ENCODE measurements at regions not wholly inside any gene's neighbourhood (a gene's known extent, or its start where the extent isn't known, plus 50 kb on each side); places are given as distances from the start of the nearest gene placed in this dataset.
A peak's percentile ranks its signal among the peaks of the same experiment; 100 is the strongest.

DNA sequence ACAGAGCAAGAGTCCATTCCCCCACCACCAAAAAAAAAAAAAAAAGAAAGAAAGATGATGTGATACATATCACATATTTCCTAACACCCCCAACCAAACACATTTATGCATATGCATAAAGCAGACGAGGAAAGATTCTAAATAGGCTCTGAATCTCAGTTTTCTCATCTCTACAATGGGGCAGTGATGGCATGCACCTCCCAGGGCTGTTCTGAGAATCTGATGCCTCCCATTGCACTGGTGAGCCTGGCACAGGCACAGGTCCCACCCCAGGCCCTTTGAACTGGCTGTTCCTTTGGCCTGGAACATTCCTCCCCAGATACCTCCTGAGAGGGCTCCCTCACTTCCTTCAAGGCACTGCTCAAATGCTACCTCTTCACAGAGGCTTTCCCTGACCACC, 116.5 kb downstream of the C9orf50 start:
- no peak for DNase-seq

DNA sequence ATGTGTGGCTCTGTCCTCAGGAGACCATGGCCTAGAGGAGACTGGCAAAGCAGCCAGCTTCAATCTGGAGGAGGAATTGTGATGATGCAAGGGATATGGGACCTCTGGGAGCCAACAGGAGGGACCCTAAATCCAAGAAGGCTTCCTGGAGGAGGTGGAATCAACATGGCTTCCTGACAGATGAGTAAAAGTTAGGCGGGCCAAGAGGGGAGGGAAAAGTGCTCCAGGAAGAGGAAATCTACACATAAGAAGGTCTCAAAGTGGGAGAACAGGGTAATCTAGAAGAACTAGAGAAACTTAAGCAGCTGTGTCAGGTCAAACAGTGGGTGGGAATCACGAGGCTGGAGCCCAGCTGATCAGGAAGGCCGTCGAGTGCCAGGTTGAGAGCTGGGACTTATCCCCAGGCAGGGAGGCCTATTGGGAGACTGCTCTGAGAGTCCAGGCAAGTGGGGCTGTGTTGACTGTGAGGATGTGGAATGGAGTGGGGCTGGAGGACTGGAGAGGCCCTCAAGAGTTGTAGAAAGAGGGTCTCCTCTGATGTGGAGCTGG, 119.1 kb downstream of the C9orf50 start:
- DNase-seq, result no peak

DNA sequence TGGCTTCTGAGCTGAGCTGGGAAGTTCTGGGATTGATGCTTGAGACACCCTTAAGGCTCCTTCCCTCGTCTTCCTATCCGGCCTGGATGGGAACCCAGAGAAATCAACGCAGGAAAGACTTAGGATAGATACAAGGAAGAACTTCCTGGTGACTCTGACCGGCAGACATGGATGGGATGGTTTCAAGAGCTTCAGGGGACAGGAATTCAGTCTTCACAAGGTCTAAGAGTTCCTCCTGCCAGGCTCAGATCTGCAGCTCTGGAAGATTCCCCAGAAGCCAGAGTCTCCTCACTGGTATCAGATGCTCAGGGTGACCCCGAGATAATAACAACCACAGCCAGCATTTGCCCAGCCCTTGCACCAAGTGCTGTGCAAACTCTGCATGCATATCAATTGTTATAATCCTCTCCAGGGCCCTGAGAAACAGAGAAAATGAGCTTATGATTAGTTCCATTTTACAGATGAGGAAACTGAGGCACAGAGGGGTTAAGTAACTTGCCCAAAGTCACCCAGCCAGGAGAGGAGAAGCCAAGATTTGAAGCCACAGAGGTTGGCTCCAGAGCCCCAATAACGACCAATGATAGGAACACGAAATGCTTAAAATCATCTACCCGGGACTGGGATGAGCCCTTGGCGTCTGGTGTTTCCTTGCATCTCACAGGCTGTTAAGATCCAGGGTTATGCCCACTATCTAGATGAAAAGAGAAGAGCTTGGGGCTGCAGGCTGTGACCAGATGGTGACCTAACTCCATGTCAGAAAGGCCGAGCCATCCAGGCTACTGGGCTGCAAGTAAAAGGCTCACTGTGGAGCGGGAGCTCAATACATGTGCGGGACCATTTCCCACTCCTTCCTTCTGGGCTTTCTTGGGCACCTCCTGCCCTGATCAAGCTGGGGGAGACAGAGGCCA, 119.8 kb downstream of the C9orf50 start:
- DNase-seq, result no peak

DNA sequence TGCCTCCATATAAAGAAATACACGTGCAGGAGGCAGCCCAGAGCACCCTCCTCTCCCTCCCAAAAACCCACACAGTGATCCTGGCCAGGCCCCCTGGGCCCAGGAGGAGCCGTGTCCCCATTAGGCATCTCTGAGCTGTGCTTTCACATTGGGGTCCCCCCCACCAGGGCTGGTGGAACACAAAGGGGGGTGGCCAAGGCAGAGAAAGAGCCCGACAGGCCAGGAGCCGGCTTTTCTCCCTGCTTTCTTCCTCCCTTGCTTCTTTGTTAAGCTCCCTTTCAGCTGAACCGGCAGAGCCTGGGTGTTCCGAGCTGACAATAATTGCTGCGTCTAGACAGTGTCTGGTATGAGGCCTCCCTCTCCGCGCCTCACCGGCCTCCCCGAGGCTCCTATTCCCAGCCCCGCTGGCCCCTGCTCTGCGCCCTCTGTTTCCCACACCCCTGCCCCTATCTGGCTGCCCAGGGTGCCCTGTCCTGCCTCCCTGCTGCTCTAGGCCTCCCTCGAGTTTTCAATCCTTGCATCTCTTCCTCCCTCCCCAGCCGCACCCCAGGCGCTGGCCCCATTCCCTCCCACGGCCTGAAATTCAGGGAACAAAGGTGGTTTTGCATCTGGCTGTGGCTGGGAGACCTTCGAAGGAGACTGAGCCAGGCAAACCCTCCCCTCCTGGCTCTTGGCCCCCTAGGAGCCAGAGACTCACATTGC, 120.6 kb downstream of the C9orf50 start:
- no peak for DNase-seq

DNA sequence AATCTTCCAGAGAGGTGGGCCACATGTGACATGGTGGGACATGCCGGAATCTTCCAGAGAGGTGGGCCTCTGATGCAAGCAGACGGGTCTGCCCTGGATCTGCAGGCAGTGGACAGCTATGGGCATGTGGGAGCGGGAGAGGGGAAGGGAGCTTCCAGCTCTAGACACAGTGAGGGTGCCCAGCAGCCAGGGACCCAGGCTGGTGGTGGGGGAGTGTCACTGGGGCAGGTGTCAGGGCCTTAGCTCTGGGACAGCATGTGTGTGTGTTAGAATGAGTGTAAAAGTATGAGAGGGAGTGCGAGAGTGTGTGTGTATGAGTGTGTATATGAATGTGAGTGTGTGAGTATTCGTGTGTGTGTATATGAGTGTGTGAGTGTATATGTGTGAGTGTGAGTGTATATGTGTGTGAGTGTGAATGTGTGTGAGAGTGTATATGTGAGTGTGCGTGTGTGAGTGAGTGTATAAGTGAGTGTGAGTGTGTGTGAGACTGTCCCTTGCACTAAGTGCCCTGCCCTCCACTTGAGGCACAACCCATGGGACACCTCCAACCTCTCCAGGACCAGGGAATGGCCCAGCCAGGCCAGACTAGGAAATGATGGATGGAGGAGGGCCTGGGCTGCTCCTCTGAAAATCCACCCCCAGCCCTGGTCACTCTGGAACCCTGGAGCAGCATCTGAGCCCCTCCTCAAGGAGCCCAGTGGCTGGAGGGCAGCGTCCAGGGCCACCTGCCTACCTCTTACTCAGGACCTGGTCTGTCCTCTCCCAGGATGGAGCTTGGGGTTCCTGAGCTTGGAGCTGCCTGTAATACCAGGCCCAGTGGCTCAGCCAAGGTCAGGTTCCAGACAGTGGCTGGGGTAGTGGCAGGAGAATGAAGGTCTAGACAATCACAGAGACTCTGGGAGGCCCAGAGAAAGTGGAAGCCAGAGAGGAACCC, 122.2 kb downstream of the C9orf50 start:
- DNase-seq, result no peak

DNA sequence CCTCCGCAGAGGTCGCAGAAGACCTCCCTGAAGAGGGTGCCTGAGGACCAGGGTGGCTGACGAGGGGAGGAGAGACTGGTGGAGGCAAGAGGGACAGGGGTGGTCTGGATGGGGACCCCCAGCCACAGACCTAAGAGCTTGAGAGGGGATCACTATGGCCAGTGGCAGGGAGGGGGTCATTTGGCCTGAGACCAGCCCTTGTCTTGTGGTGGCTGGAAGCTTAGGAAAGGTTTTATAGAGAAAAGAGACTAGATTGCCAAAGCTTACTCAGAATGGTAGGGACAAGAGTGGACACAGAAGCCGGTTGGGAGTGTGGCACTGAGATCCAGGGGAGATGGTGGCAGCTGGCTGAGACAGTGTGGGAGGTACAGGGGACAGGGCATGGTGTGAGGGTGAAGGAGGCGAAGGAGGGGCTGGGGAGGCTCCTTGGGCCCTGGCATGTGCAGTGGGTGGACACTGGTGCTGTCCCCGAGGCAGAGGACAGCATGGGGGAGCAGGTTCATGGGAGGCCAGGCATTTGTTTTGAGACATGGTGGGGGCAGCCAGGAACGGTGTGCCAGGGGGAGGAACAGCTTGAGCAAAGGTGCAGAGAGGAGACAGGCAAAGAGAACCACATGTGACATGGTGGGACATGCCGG, 123.0 kb downstream of the C9orf50 start:
- no peak for DNase-seq

DNA sequence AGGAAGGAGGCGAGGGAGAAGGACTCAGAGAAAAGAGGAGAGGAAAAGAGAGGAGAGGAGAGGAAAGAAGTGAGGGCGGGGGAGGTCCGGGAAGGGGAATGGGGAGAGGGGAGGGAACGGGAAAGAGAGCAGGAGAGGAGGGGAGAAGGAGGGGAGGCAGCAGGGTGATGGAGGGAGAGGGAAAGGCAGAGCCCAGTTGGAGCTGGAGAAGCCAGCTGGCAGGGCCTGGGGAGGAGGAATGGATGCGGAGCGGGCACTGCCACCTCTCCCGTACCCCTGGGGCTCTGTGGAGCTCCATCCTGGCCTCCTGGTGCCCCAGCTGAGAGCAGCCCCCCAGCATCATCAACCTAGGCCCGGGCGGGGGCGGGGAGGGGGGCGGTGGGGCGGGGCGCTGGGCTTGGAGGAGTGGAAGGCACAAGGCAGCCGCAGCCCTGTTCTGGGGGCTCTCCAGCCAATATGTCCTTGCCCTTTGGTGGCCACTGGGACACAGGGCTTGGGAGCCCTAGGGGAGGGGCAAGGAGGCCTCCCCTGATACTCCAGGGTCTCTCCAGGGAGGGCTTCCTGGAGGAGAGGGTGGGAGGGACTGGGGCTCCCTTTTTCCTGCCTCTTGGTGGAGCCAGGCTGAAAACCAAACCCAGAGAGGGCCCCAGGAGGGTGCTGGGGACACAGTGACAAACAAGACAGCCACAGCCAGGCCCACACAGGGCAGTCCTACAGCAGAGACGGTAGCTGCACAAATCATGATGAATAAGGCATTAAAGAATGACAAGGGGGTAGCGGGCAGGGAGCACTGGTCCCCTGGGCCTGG, 123.7 kb downstream of the C9orf50 start:
- no peak for DNase-seq

DNA sequence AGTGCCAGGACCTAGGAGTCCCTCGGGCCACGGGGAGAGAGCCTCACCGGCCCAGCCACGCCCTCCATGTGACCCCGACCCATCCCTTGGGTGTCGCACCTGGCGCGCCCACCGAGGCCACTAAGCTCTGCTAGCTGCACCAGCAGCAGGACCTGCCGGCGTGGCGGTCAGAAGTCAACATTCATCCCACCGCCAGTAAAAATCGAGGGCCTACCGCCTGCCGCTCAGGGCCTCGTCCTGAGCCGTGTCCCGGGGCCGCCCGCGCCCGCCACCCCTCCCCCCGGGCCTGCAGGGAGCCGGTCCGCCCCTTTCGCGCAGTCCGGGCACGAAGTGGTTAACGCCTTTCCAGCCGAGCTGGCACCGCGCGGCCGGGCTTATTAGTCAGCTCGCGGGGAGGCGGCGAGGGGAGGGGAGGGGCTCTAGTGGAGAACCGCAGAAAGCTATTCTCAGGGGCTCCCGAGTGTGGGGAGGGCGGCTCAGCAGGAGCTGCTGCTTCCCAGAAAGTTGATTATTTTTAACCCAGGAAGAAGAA, 124.4 kb downstream of the C9orf50 start:
- no peak for DNase-seq

DNA sequence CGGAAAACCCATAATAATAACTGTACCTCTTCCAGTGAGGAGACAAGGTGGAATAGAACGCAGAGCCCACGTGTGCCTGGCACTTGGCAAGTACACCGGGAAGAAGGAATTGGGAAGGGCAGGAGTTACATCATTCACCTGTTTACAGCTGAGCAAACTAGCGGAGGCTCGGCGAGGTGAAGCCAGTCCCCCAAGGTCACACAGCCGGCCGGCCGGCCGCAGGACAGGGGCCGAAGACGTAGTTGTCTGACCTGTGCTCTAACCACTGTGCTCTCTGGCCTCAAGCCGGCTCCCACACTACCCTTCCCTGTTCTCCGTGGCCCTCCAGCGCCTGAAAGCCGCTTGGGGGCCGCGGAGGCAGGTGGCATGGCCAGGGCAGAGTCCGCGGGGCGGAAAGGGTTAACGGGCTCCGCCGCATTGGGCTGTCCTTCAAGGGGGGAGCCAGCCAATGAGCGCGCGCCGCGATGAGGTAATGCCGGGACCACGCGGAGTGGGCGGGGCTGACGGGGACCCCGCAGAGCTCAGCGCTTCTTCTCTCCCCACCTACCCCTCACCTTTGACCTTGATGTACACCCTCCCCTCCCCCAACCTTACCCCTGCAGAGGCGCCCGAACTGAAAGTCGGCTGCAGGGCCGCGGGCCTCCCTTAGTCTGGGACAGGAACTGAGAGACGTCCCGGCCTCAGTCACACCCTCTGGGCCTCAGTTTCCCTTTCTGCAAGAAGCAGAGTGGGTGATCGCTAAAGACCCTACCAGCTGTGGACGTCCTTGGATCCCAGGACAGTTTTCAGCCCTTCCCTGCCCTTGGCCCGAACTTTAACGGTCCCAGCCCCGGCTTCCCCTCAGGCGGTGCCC, 125.1 kb downstream of the C9orf50 start:
- DNase-seq, result peak; percentile 63

DNA sequence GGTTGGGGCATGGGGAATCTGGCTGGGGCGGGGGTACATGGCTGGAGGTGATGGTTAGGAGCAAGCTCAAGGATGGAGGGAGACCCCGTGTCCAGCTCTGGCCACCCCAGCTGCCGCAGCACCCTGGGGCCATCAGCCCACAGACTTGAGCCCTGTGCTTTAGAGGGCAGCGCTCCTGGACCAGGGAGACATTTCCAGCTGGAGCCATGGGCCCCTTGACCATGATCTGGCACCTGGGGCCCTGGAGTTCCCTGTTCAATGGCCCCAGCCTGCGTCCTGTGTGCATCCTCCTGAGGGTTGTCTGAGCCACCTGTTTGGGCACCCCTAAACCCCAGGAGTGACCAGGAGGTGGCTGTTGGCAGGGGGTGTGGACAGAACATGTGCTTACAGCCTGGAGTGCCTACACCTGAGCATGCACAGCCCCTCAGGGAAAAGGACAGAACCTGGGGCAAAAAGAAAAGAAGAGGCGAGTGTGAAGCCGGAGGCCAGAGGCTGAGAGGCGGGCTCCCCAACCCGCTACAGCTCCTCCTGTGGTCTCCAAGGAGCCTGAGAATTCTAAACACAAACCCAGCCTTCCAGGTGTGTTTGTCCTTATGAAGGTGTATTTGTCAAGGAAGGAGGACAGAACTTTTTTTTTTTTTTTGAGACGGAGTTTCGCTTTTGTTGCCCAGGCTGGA, 126.7 kb downstream of the C9orf50 start:
- DNase-seq, result no peak

DNA sequence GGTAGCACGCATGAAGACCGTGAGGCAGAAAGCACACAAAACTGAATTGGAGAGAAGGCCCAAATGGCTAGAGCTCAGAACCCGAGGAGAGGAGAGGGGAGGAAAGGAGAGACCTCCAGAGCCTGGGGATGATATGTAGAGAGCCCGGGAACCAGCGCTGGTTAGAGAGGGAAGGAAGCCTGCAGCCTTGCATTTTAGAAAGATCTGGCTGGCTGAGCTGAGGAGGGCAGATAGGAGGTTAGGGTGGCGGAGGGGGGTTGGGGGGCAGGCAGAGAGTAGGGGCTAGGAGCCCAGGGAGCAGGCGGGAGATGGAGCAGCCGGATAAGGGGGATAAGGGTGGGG, 127.2 kb downstream of the C9orf50 start:
- no peak for DNase-seq

DNA sequence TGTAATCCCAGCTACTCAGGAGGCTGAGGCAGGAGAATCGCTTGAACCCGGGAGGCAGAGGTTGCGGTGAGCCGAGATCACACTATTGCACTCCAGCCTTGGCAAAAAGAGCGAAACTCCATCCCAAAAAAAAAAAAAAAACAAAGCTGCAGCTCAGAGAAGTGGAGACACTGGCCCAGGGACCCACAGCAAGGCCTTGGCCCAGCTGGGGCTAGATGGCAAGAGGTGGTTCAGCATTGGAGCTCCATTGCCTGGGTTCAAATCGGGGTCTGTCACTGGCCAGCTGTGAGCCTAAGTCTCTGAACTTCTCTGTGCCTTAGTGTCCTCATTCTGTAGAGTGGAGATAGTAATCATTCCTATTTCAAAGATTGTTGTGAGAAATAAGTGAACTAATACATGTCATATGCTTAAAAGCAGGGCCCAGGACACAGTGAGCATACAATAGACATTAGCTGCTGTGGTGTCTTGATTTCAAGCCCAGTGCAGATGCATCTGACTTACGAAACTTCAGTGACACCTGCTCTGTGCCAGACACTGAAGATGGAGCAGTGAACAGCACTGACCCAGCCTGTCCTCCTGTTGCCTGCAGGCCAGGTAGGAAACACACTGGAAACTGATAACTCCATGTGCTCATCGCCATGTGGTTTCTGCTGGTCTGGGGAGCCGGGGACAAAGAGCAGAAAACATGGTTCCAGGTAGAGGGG, 127.7 kb downstream of the C9orf50 start:
- no peak for DNase-seq

DNA sequence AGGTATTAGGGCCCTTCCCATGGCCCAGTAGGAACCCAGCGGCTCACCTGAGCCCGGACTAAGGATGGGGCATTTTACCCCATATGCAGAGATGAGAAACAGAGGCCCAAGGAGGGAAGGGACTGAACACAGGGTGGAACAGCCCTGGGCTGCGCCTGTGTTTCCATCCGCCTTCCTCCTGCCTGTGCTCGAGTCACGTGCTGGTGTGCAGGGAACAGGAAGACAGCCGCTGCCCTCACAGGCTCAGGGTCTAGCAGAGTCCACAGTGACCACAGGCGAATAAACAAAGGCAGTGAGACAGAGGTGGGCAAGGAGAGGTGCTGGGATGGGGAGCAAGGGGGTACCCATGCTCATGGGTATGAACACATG, 129.4 kb downstream of the C9orf50 start:
- DNase-seq, result no peak

DNA sequence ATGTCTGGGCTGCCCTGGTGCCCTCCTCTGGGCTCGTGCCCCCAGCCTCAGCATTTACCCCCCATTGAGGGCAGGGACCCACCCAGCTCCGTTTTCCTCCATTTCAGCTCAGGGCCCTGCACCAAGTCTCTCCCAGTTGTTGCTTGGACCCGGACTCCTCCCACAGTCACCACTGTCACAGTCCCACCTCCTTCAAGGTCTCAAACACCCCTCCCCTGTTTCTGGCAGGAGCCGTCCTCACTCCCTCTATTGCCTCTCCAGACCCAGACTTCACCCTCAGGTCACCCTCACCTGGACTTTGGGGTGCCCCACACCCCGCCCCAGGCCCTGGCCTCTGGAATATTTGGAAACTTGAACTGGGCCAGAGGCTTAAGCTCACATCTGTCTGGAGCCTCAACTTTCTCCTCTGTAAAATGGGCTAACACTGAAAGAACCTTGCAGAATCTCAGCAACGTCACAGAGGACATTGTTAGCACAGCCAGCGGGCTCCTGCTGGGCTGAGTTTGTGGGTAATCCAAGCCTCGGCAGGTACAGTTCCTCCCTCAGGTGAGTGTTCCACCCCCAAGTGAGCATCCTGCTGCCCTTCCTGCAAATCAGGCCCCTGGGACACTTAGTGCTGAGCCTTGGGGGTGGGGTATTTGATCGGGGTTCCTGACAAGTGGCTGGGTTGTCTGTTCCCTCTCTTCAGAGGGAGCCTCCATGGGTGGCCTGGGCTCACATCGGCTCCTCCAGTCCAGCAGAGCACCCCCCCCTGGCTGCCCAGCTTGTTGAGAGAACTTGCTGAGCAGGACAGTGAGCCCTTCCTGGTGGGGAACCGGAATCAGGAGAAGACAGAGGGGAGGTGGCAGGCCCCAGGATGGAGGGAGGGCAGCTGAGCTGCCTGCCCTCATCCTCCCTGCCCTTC, 130.1 kb downstream of the C9orf50 start:
- DNase-seq, result no peak

DNA sequence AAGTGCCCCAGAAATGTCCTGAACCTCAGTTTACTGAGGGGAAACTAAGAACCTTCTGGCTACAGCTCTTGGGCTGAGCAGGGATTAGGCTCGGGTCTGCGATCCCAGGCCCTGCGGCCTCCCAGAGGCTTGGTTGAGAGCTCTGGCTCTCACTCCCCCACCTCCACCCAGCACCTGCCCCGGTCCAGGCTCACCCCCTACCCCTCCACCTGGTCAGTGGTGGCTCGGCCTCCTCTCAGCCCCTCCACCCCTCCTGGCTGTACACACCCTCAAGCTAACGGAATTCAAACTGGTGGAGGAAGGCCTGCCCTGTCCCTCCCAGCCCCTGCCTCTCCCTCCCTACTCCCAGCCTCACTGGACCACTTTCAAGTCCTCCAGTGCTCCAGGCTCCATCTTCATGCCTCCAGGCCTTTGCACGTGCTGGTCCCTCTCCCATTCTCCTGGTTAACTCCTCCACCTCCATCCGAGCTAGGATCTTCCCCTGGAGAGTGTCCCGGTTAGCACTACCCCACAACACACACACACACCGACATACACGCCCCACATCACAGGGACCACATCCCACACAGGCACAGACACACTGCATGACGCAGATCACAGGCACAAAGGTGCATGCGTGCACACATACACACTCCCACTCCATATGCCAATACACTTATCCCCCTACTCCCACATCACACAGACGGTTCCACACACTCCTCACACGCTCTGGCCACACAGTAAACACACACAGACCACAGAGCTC, 130.9 kb downstream of the C9orf50 start:
- DNase-seq, result no peak

DNA sequence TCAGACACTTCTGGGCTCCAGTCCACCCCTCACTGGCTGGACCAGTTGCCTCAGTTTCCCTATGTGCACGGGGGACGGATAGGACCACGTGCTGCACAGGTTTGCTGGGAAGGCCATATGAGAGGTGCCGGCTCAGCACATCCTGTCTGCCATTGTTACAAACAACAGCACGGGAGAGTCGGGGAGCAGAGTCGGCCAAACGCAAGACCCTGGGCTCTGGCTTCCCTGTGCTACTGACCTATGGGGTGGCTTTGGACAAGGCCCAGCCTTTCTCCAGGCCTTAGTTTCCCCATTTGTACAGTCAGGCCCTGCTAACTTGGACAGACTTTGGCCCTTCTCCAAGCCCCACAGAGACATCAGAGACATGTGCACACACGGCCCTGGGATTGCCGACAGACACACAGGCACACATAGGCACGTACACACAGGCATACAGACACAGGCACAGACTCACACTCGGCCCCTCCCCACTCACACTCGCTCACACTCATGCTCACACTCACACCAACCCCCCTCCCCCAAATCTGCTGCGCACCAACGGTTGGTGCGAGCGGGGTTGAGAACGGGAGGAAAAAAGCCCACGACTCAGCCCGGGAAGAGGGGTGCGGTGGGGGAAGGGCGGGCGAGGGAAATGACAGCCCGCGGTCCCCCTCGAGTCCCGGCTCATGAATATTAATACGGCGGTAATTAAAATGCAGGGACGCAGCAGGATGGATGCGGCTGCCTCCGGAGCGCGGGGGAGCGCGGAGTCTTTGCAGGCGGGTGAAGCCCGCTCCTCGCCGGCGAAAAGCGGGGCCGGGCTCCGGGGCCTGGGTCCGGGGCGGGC, 133.0 kb downstream of the C9orf50 start:
- no peak for DNase-seq
